ENCODE measurements at regions not wholly inside any gene's neighbourhood (a gene's known extent, or its start where the extent isn't known, plus 50 kb on each side); places are given as distances from the start of the nearest gene placed in this dataset.

GRCh38 chr9:30293231-30293630 is 2091.2 kb upstream of the ACO1 start:
- Histone ChIP-seq H2BK5ac (ENCODE audit: low read depth, low read length, poor library complexity, severe bottlenecking) (no peak overlapping the region), H4K8ac (ENCODE audit: low read depth in 2 of 2, low read length in 2 of 2) (no peak overlapping the region), H3K23ac (ENCODE audit: low read depth, low read length) (no peak overlapping the region), H4K91ac (ENCODE audit: insufficient read depth, low read depth, low read length) (no peak overlapping the region), H3K4me1 (ENCODE audit: control insufficient read depth, insufficient read depth, low read length) (no peaks in the 10 kb centered on the region), H2BK120ac (ENCODE audit: low read depth, low read length) (no peak overlapping the region), H4K20me1 (ENCODE audit: insufficient read depth, low read length) (no peaks in the 10 kb centered on the region), H3K4me3 (ENCODE audit: insufficient read depth, low read depth, low read length) (no peak overlapping the region), H3K27ac (ENCODE audit: insufficient read depth, low read length) (no peak overlapping the region), H3K4me2 (ENCODE audit: low read depth, low read length) (no peak overlapping the region), H2BK20ac (ENCODE audit: low read depth, low read length) (no peak overlapping the region), H3K56ac (ENCODE audit: extremely low read depth, insufficient read depth, low read length) (no peak overlapping the region), H2AK5ac (ENCODE audit: low read depth, low read length) (no peak overlapping the region), H3K9ac (ENCODE audit: low read depth, low read length) (no peak overlapping the region), H3K4ac (ENCODE audit: low read depth, low read length) (no peak overlapping the region), H3K18ac (ENCODE audit: low read depth, low read length) (no peak overlapping the region), H4K5ac (ENCODE audit: low read depth, low read length) (no peak overlapping the region), H2AFZ (replicated peaks; ENCODE audit: low read length, poor library complexity) (no peak overlapping the region), H2AK9ac (replicated peaks; ENCODE audit: low read depth, low read length, poor library complexity) (no peak overlapping the region), H3K14ac (replicated peaks; ENCODE audit: low read depth, low read length) (no peak overlapping the region), H3K27me3 (ENCODE audit: control insufficient read depth, insufficient read depth, low read length) (no peaks in the 10 kb centered on the region), H3K9me3 (ENCODE audit: control insufficient read depth, insufficient read depth, low read length) (0 out of 2 replicates have a peak, but pooled peaks cover 2% of the 10 kb centered on the region), H3K9me1 (ENCODE audit: insufficient read depth, low read length) (no peaks in the 10 kb centered on the region), H3K79me1 (ENCODE audit: low read depth in 1 of 2, low read length in 2 of 2) (no peaks in the 10 kb centered on the region), H3K36me3 (ENCODE audit: control insufficient read depth, insufficient read depth, low read length) (no peaks in the 10 kb centered on the region), H2BK15ac (ENCODE audit: low read depth, low read length) (no peak overlapping the region)
- dilution Hi-C loops (cut with HindIII; ENCODE audit: low sequenced_read_pairs, unreplicated experiment) (no loop called here), in situ Hi-C loops (cut with MboI; ENCODE audit: low sequenced_read_pairs) (no loop called here), intact Hi-C loops (cut with micrococcal nuclease) (no loop called here)
- ATAC-seq (ENCODE audit: low read depth), result no peak
- no peak for DNase-seq
- TF ChIP-seq MXI1 (IDR thresholded peaks at IDR 0.05; ENCODE audit: borderline replicate concordance, low read depth, low read length), result no peak
- TF ChIP-seq CHD1 (IDR thresholded peaks at IDR 0.05; ENCODE audit: low read depth, low read length), result no peak
- TF ChIP-seq RFX5 (IDR thresholded peaks at IDR 0.05; ENCODE audit: low read depth, low read length), result no peak
- TF ChIP-seq CTCF (conservative IDR thresholded peaks at IDR 0.05; ENCODE audit: low read depth, low read length), result no peak
- no peak for TF ChIP-seq FOS (IDR thresholded peaks at IDR 0.05; ENCODE audit: low read depth, low read length)
- TF ChIP-seq USF2 (IDR thresholded peaks at IDR 0.05; ENCODE audit: low read depth, low read length), result no peak
- no peak for TF ChIP-seq RAD21 (IDR thresholded peaks at IDR 0.05; ENCODE audit: low read length)
- no peak for TF ChIP-seq NFE2L2 (IDR thresholded peaks at IDR 0.05; ENCODE audit: low read depth, low read length)
- TF ChIP-seq SMC3 (IDR thresholded peaks at IDR 0.05; ENCODE audit: low read depth, low read length), result no peak
- CTCF ChIA-PET, result no interaction called here
- WGBS, 2 experiments (ENCODE audit: extremely low coverage in 2 of 2, insufficient read length in 1 of 2), result no CpG with 5 or more reads among the region's 1 CpG
- BruUV-seq (replicated peaks), result no TSS peak
- POLR2A ChIA-PET (ENCODE audit: unreplicated experiment), result no interaction called here
